Endothelial cell of umbilical vein (primary cell): ENCODE measurements at regions not wholly inside any gene's neighbourhood (a gene's known extent, or its start where the extent isn't known, plus 50 kb on each side); places are given as distances from the start of the nearest gene placed in this dataset.
"Not testable (repeated sequence)": the region's sequence is repeated elsewhere in the genome, so short reads cannot be mapped to it uniquely, and the experiment has no call there.

Experiments used
- BruUV-seq: library from RNA; stranded (reverse); fragments of 400-500 nt; replicated peaks from 2 replicates; lab custom pipeline; 2021; lab: Mats Ljungman, UMichigan
- CTCF ChIA-PET: fragments of 300-600, 350-600 bp; sonication (Branson Sonifier 250); formaldehyde crosslinking; loops from one replicate; lab custom pipeline; 2021; ENCODE audit warnings: antibody characterized with exemption, inconsistent platforms; lab: Charles Lee
- POLR2A ChIA-PET: fragments of 300-600, 350-600 bp; sonication (Branson Sonifier 250); formaldehyde crosslinking; loops from one replicate; lab custom pipeline; 2021; ENCODE audit warnings: antibody characterized with exemption, inconsistent platforms; lab: Charles Lee
- DNase-seq: peaks from one replicate; pipeline ENCODE4 v3.0.0-alpha.2; 2011; ENCODE audit warnings: low read depth, low spot score
- FAIRE-seq: peaks from 2 replicates; lab custom pipeline; 2011; peaks lifted over from hg19 to GRCh38; lab: Jason Lieb, UNC
- H2AFZ ChIP-seq: 2 replicates; pipeline ENCODE4 v1.6.0; 2012; ENCODE audit warnings: low read depth, low read length, control low read depth, inconsistent platforms
- H3K27ac ChIP-seq: 2 replicates; pipeline ENCODE4 v1.5.1; 2011; ENCODE audit warnings: low read depth, mild to moderate bottlenecking, control low read depth, low read length, moderate library complexity; ENCODE audit not compliant: insufficient read depth
- H3K27me3 ChIP-seq, 2 experiments: 2 replicates each; pipeline versions ENCODE4 v1.6.0 to v1.6.1; 2011; ENCODE audit warnings: low read length in 2 of 2, mixed read lengths in 1 of 2; ENCODE audit not compliant: control insufficient read depth in 2 of 2, insufficient read depth in 2 of 2
- H3K36me3 ChIP-seq, 2 experiments: 2 replicates in 1 of 2; 3 replicates in 1 of 2; pipeline ENCODE4 v1.5.1; 2011; ENCODE audit warnings: low read length in 2 of 2, mild to moderate bottlenecking in 1 of 2, moderate library complexity in 1 of 2; ENCODE audit not compliant: control insufficient read depth in 2 of 2, insufficient read depth in 2 of 2; ENCODE audit errors: extremely low read depth in 1 of 2
- H3K4me1 ChIP-seq: 3 replicates; pipeline ENCODE4 v1.5.1; 2011; ENCODE audit warnings: mild to moderate bottlenecking, low read length; ENCODE audit not compliant: control insufficient read depth, insufficient read depth; ENCODE audit errors: extremely low read depth
- H3K4me2 ChIP-seq: 2 replicates; pipeline ENCODE4 v1.6.1; 2011; ENCODE audit warnings: low read length, control low read depth, mixed read lengths; ENCODE audit not compliant: insufficient read depth
- H3K4me3 ChIP-seq, 3 experiments: fragments of 200-600 bp in 1 of 3; sonication (generic), shearing (Covaris generic) in 1 of 3; replicated peaks in 1 of 3; 2 replicates each; pipeline ENCODE4 v1.5.1; 2011 to 2016; ENCODE audit warnings: control low read depth in 3 of 3, low read length in 3 of 3, mild to moderate bottlenecking in 2 of 3, inconsistent platforms in 1 of 3, low read depth in 1 of 3, moderate library complexity in 1 of 3; ENCODE audit not compliant: insufficient read depth in 1 of 3
- H3K79me2 ChIP-seq: 2 replicates; pipeline ENCODE4 v1.6.0; 2012; ENCODE audit warnings: low read length, inconsistent platforms; ENCODE audit not compliant: control insufficient read depth, insufficient read depth
- H3K9ac ChIP-seq: replicated peaks from 2 replicates; pipeline ENCODE3; 2011; ENCODE audit warnings: low read length, control low read depth; ENCODE audit not compliant: insufficient read depth; ENCODE audit errors: extremely low read depth
- H3K9me1 ChIP-seq: replicated peaks from 3 replicates; pipeline ENCODE4 v1.6.0; 2011; ENCODE audit warnings: mild to moderate bottlenecking, low read length; ENCODE audit not compliant: control insufficient read depth, insufficient read depth; ENCODE audit errors: extremely low read depth
- H3K9me3 ChIP-seq: replicated peaks from 2 replicates; pipeline ENCODE4 v1.5.1; 2012; ENCODE audit warnings: low read length, inconsistent platforms; ENCODE audit not compliant: control insufficient read depth, insufficient read depth
- H4K20me1 ChIP-seq: replicated peaks from 2 replicates; pipeline ENCODE3; 2011; ENCODE audit warnings: mild to moderate bottlenecking, low read length; ENCODE audit not compliant: control insufficient read depth, insufficient read depth; ENCODE audit errors: extremely low read depth
- EZH2 ChIP-seq: IDR thresholded peaks from 2 replicates; pipeline ENCODE4 v1.6.1; 2012; ENCODE audit warnings: borderline replicate concordance, low read depth, mild to moderate bottlenecking, moderate library complexity, low read length, inconsistent platforms; ENCODE audit not compliant: severe bottlenecking
- FOS ChIP-seq: IDR thresholded peaks from 2 replicates; pipeline ENCODE4 v1.6.1; 2011; ENCODE audit warnings: mild to moderate bottlenecking, low read length, moderate library complexity, borderline replicate concordance; ENCODE audit not compliant: insufficient read depth
- GATA2 ChIP-seq: IDR thresholded peaks from 2 replicates; pipeline ENCODE4 v1.7.0; 2011; ENCODE audit warnings: low read depth, mild to moderate bottlenecking, moderate library complexity, mixed read lengths, low read length; ENCODE audit not compliant: insufficient read length, insufficient read depth
- JUN ChIP-seq: IDR thresholded peaks from 2 replicates; pipeline ENCODE4 v1.6.1; 2011; ENCODE audit warnings: borderline replicate concordance, low read depth; ENCODE audit not compliant: insufficient read length, insufficient read depth
- MAX ChIP-seq: IDR thresholded peaks from 2 replicates; pipeline ENCODE4 v1.6.1; 2011; ENCODE audit not compliant: insufficient read depth, insufficient read length
- MYC ChIP-seq: IDR thresholded peaks from one replicate; pipeline ENCODE4 v1.6.1; 2011; ENCODE audit warnings: mild to moderate bottlenecking, low read depth, low read length
- POLR2A ChIP-seq: IDR thresholded peaks from 2 replicates; pipeline ENCODE4 v1.6.1; 2012; ENCODE audit warnings: low read depth, mild to moderate bottlenecking, control low read depth, low read length
- POLR2AphosphoS5 ChIP-seq: IDR thresholded peaks from 2 replicates; pipeline ENCODE4 v1.6.1; 2012; ENCODE audit warnings: low read depth, mild to moderate bottlenecking, control low read depth, low read length, moderate library complexity; ENCODE audit not compliant: insufficient read depth
- dilution Hi-C: fragments of 300-500 bp; cut with MboI; formaldehyde crosslinking; loops from one replicate; pipeline ENCODE4 v1.15.0; 2019; ENCODE audit warnings: low sequenced_read_pairs; ENCODE audit not compliant: extremely low pct_ligation_motif_present
- intact Hi-C: fragments of 100-400 bp; cut with micrococcal nuclease; formaldehyde crosslinking; loops from one replicate; pipeline ENCODE4 v1.10.0; 2022
- TF ChIP-seq, protein P1 (sequence below), 2 donors: IDR thresholded peaks; 1 replicate in 1 of 2; 2 replicates in 1 of 2; pipeline ENCODE4 v1.5.1; 2011; ENCODE audit warnings: low read length in 2 of 2, mild to moderate bottlenecking in 2 of 2, moderate library complexity in 2 of 2, control low read depth in 1 of 2, inconsistent platforms in 1 of 2, low read depth in 1 of 2; ENCODE audit not compliant: insufficient read depth in 1 of 2; ENCODE audit errors: extremely low read depth in 1 of 2

DNA sequence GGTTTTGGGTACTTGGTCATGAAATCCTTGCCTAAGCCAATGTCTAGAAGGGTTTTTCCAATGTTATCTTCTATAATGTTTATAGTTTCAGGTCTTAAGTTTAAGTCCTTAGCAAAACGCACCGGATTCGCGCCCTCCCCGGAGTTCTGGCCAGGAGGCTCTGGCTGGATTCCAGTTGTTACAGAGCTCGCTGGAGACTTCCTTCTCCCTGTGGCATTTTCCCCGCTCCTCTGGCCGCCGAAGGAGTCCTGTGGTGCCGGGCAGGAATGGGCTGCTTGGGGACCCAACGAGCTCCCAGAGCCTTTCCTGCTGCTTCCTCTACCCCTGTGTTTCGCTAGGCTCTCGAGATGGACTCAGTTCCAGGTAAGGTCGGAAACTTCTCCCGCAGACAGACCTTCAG is 335.9 kb downstream of the AEBP2 start:
- Histone ChIP-seq H3K9ac (no peak overlapping the region), H3K36me3 (no peaks in the 10 kb centered on the region), H2AFZ (no peak overlapping the region), H3K27ac (no peak overlapping the region), H3K4me3 (no peak overlapping the region), H3K9me1 (no peaks in the 10 kb centered on the region), H4K20me1 (no peaks in the 10 kb centered on the region), H3K27me3 (no peaks in the 10 kb centered on the region), H3K4me1 (peaks cover 12% of the 10 kb centered on the region), H3K9me3 (no peaks in the 10 kb centered on the region), H3K79me2 (no peaks in the 10 kb centered on the region), H3K4me2 (no peak overlapping the region)
- dilution Hi-C loops (no loop called here), intact Hi-C loops (no loop called here)
- FAIRE-seq, result no peak
- DNase-seq, result no peak
- no peak for TF ChIP-seq POLR2A
- TF ChIP-seq MAX, result no peak
- TF ChIP-seq GATA2, result no peak
- TF ChIP-seq, protein P1, sequence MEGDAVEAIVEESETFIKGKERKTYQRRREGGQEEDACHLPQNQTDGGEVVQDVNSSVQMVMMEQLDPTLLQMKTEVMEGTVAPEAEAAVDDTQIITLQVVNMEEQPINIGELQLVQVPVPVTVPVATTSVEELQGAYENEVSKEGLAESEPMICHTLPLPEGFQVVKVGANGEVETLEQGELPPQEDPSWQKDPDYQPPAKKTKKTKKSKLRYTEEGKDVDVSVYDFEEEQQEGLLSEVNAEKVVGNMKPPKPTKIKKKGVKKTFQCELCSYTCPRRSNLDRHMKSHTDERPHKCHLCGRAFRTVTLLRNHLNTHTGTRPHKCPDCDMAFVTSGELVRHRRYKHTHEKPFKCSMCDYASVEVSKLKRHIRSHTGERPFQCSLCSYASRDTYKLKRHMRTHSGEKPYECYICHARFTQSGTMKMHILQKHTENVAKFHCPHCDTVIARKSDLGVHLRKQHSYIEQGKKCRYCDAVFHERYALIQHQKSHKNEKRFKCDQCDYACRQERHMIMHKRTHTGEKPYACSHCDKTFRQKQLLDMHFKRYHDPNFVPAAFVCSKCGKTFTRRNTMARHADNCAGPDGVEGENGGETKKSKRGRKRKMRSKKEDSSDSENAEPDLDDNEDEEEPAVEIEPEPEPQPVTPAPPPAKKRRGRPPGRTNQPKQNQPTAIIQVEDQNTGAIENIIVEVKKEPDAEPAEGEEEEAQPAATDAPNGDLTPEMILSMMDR (IDR thresholded peaks at IDR 0.05; ENCODE audit: extremely low read depth in 1 of 2, insufficient read depth in 1 of 2, low read depth in 1 of 2, low read length in 2 of 2), result no peak
- TF ChIP-seq FOS, result no peak
- TF ChIP-seq EZH2, result no peak
- no peak for TF ChIP-seq JUN
- TF ChIP-seq POLR2AphosphoS5, result no peak
- TF ChIP-seq MYC, result no peak
- POLR2A ChIA-PET, result no interaction called here
- no TSS peak for BruUV-seq
- CTCF ChIA-PET, result no interaction called here

- H3K4me1 ChIP-seq, result peaks cover 12% of the 10 kb centered on the region
- H3K9me3 ChIP-seq, CTCF ChIA-PET, DNase-seq, intact Hi-C loops, H2AFZ ChIP-seq, POLR2A ChIA-PET, H3K79me2 ChIP-seq, H3K27me3 ChIP-seq, FAIRE-seq, H3K9me1 ChIP-seq, H3K27ac ChIP-seq, H3K9ac ChIP-seq, dilution Hi-C loops, H4K20me1 ChIP-seq, BruUV-seq, H3K36me3 ChIP-seq, H3K4me2 ChIP-seq, H3K4me3 ChIP-seq: not testable (repeated sequence)
Observed at GRCh38 chr12:19775976-19776375, 336.7 kb downstream of the AEBP2 start.
